GM23338 (cell line): ENCODE measurements at regions not wholly inside any gene's neighbourhood (a gene's known extent, or its start where the extent isn't known, plus 50 kb on each side); places are given as distances from the start of the nearest gene placed in this dataset.

Experiments
- CREB1 ChIP-seq: fragments of 250-450 bp; sonication (Bioruptor Pico); IDR thresholded peaks from 2 replicates; pipeline ENCODE4 v1.5.0; 2020; ENCODE audit warnings: low read depth, mild to moderate bottlenecking, moderate library complexity
- CTCF ChIP-seq, 2 experiments: fragments of 200-600 bp in 1 of 2; sonication (generic) in 1 of 2; conservative IDR thresholded peaks; 2 replicates each; pipeline versions ENCODE4 v1.5.1 to v1.6.1; 2016 to 2017; ENCODE audit warnings: antibody characterized with exemption in 2 of 2, low read depth in 2 of 2, mild to moderate bottlenecking in 2 of 2, moderate library complexity in 1 of 2
- EZH2 ChIP-seq: fragments of 200-600 bp; sonication (generic); IDR thresholded peaks from one replicate; pipeline ENCODE4 v1.8.0; 2017; ENCODE audit warnings: antibody characterized with exemption, mild to moderate bottlenecking, low read depth; ENCODE audit not compliant: unreplicated experiment
- EZH2phosphoT487 ChIP-seq: fragments of 200-600 bp; sonication (generic); IDR thresholded peaks from one replicate; pipeline ENCODE4 v1.8.1; 2018; ENCODE audit warnings: antibody characterized with exemption; ENCODE audit not compliant: unreplicated experiment
- REST ChIP-seq: IDR thresholded peaks from one replicate; pipeline ENCODE4 v1.6.1; 2018; ENCODE audit warnings: antibody characterized with exemption; ENCODE audit not compliant: unreplicated experiment
- ZNF331 ChIP-seq: fragments of 250-450 bp; sonication (Bioruptor Pico); IDR thresholded peaks from 2 replicates; pipeline ENCODE4 v1.5.0; 2020; ENCODE audit warnings: low read depth, mild to moderate bottlenecking, moderate library complexity

DNA sequence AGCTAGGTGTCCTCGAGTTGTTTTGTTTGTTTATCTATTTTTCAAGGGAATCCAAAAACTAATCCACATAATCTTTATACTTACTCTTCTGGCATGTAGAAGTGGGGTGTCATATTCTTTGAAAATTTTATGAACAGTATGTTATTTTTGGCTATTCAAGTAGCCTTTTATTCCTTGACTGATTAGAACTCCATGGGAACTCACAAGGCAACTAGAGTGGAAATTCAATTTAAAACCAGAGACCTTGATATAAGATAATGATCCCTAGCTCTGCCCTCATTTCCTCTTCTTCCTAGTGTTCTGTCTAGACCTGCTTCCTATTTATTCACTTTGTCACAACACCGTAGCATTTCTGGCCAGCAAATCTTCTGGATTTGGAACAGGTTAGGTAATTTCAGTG, 1123.7 kb upstream of the C9orf72 start:
- no peak for TF ChIP-seq CTCF (conservative IDR thresholded peaks at IDR 0.05; ENCODE audit: low read depth in 2 of 2)
- no peak for TF ChIP-seq EZH2phosphoT487
- TF ChIP-seq EZH2, result no peak
- no peak for TF ChIP-seq CREB1 (CRISPR knock-in tag)
- no peak for TF ChIP-seq REST
- no peak for TF ChIP-seq ZNF331
